Natural killer cell (primary cell): ENCODE measurements at regions not wholly inside any gene's neighbourhood (a gene's known extent, or its start where the extent isn't known, plus 50 kb on each side); places are given as distances from the start of the nearest gene placed in this dataset.

Experiments used
- ATAC-seq, 3 donors: fragments of 150-1000 bp in 2 of 3; fragments of 200-7000 bp in 1 of 3; cut with Tn5 transposase; 1 replicate in 1 of 3; 2 replicates in 2 of 3; pipeline ENCODE4 v1.10.0; 2021; ENCODE audit warnings: mild to moderate bottlenecking in 2 of 3, moderate library complexity in 2 of 3
- DNase-seq, 2 donors: peaks; one replicate each; pipeline versions ENCODE4 v3.0.0 to v3.0.0-alpha.2; 2013 to 2021; ENCODE audit warnings: mixed read lengths in 1 of 2
- H3K27ac ChIP-seq: one replicate; pipeline ENCODE4 v1.5.1; 2013; ENCODE audit warnings: mild to moderate bottlenecking, low read length
- H3K27me3 ChIP-seq: one replicate; pipeline ENCODE4 v1.6.1; 2013; ENCODE audit warnings: low read length; ENCODE audit not compliant: control insufficient read depth, insufficient read depth
- H3K36me3 ChIP-seq: one replicate; pipeline ENCODE4 v1.6.1; 2013; ENCODE audit warnings: low read length; ENCODE audit not compliant: control insufficient read depth, insufficient read depth
- H3K4me1 ChIP-seq: one replicate; pipeline ENCODE4 v1.6.1; 2013; ENCODE audit warnings: low read length; ENCODE audit not compliant: control insufficient read depth, insufficient read depth
- H3K4me3 ChIP-seq: one replicate; pipeline ENCODE4 v1.5.1; 2013; ENCODE audit warnings: low read length
- H3K9me3 ChIP-seq: one replicate; pipeline ENCODE4 v1.6.1; 2013; ENCODE audit warnings: low read length; ENCODE audit not compliant: control insufficient read depth, insufficient read depth
- H3K27ac Mint-ChIP-seq, 2 donors: one replicate each; pipeline ENCODE4 v1.8.0; 2022; ENCODE audit warnings: mild to moderate bottlenecking in 2 of 2, mixed read lengths in 2 of 2, moderate library complexity in 1 of 2
- H3K27me3 Mint-ChIP-seq, 2 donors: one replicate each; pipeline ENCODE4 v1.8.0; 2022; ENCODE audit warnings: low read depth in 2 of 2, mixed read lengths in 2 of 2
- H3K36me3 Mint-ChIP-seq: one replicate; pipeline ENCODE4 v1.8.0; 2022; ENCODE audit warnings: mixed read lengths
- H3K4me1 Mint-ChIP-seq, 2 donors: one replicate each; pipeline ENCODE4 v1.8.0; 2022; ENCODE audit warnings: mixed read lengths in 2 of 2
- H3K4me3 Mint-ChIP-seq: one replicate; pipeline ENCODE4 v1.8.0; 2022; ENCODE audit warnings: mild to moderate bottlenecking, moderate library complexity, mixed read lengths
- H3K9me3 Mint-ChIP-seq, 2 donors: one replicate each; pipeline ENCODE4 v1.8.0; 2022; ENCODE audit warnings: mixed read lengths in 2 of 2
- CTCF ChIP-seq: fragments of 200-600 bp; IDR thresholded peaks from one replicate; pipeline ENCODE4 v1.8.0; 2022; ENCODE audit warnings: antibody characterized with exemption
- WGBS: methylation state at CpG from one replicate; pipeline ENCODE4 v1.1.7; 2013; ENCODE audit warnings: missing lambda C conversion rate; ENCODE audit not compliant: insufficient coverage; 5-methylcytosine and 5-hydroxymethylcytosine counted together
- intact Hi-C: fragments of 100-400 bp; cut with micrococcal nuclease; formaldehyde crosslinking; loops from one replicate; pipeline ENCODE4 v1.14.2; 2022

- no peaks in the 10 kb centered on the region for H3K4me1 ChIP-seq
- H3K9me3 Mint-ChIP-seq, result no peaks in the 10 kb centered on the region
- intact Hi-C loops, result no loop called here
- DNase-seq (no peak), ATAC-seq (no peak)
- H3K36me3 Mint-ChIP-seq, result no peaks in the 10 kb centered on the region
- no peak overlapping the region for H3K4me3 Mint-ChIP-seq
- no peak overlapping the region for H3K27ac ChIP-seq
- 80% methylated on average over 2 of the region's 4 CpGs for WGBS
- no peaks in the 10 kb centered on the region for H3K4me1 Mint-ChIP-seq
- TF ChIP-seq CTCF, result no peak
- H3K27me3 ChIP-seq, result no peaks in the 10 kb centered on the region
- no peak overlapping the region for H3K4me3 ChIP-seq
- no peaks in the 10 kb centered on the region for H3K36me3 ChIP-seq
- no peak overlapping the region for H3K27ac Mint-ChIP-seq
- H3K9me3 ChIP-seq, result no peaks in the 10 kb centered on the region
- H3K27me3 Mint-ChIP-seq, result peaks cover 0 to 3% of the 10 kb centered on the region in 2 donors
These were observed 193.5 kb upstream of the ZBTB20 start for GRCh38 chr3:115340586-115340985.

GRCh38 chr3:115341208-115341607, 194.1 kb upstream of the ZBTB20 start:
- H3K36me3 Mint-ChIP-seq, result no peaks in the 10 kb centered on the region
- no CpG with 5 or more reads among the region's 1 CpG for WGBS

GRCh38 chr3:115347737-115348136, 200.6 kb upstream of the ZBTB20 start:
- Histone ChIP-seq H3K27me3 (no peaks in the 10 kb centered on the region), H3K27ac (no peak overlapping the region), H3K4me3 (no peak overlapping the region), H3K4me1 (no peaks in the 10 kb centered on the region), H3K36me3 (no peaks in the 10 kb centered on the region), H3K9me3 (no peaks in the 10 kb centered on the region)
- 47% methylated on average over 1 of the region's 2 CpGs for WGBS
- H3K27me3 Mint-ChIP-seq, result peaks cover 0 to 3% of the 10 kb centered on the region in 2 donors
- H3K36me3 Mint-ChIP-seq, result no peaks in the 10 kb centered on the region
- no peak for ATAC-seq
- no peaks in the 10 kb centered on the region for H3K4me1 Mint-ChIP-seq
- H3K27ac Mint-ChIP-seq, result no peak overlapping the region
- H3K4me3 Mint-ChIP-seq, result no peak overlapping the region
- no peak for DNase-seq
- intact Hi-C loops, result no loop called here
- H3K9me3 Mint-ChIP-seq, result peaks cover 0 to 3% of the 10 kb centered on the region in 2 donors
- no peak for TF ChIP-seq CTCF

More at GRCh38 chr3:115341208-115341607, 194.1 kb upstream of the ZBTB20 start:
- Histone ChIP-seq H3K9me3 (no peaks in the 10 kb centered on the region), H3K4me3 (no peak overlapping the region), H3K4me1 (no peaks in the 10 kb centered on the region), H3K36me3 (no peaks in the 10 kb centered on the region), H3K27me3 (no peaks in the 10 kb centered on the region), H3K27ac (no peak overlapping the region)
- Mint-ChIP-seq H3K4me1 (no peaks in the 10 kb centered on the region), H3K4me3 (no peak overlapping the region), H3K27ac (no peak overlapping the region), H3K9me3 (no peaks in the 10 kb centered on the region), H3K27me3 (peaks cover 0 to 3% of the 10 kb centered on the region in 2 donors)
- intact Hi-C loops, result no loop called here
- no peak for TF ChIP-seq CTCF
- ATAC-seq, result no peak
- DNase-seq, result no peak

GRCh38 chr3:115348412-115348811, 201.3 kb upstream of the ZBTB20 start:
- no peak overlapping the region for H3K27ac Mint-ChIP-seq
- no peaks in the 10 kb centered on the region for H3K9me3 ChIP-seq
- no peak overlapping the region for H3K4me3 ChIP-seq
- no peak for TF ChIP-seq CTCF
- H3K4me3 Mint-ChIP-seq, result no peak overlapping the region
- no peaks in the 10 kb centered on the region for H3K36me3 ChIP-seq
- no peaks in the 10 kb centered on the region for H3K27me3 ChIP-seq
- no peaks in the 10 kb centered on the region for H3K4me1 Mint-ChIP-seq
- H3K36me3 Mint-ChIP-seq, result no peaks in the 10 kb centered on the region
- WGBS, result 86% methylated on average over 3 of the region's 3 CpGs
- peaks cover 0 to 3% of the 10 kb centered on the region in 2 donors for H3K27me3 Mint-ChIP-seq
- no peak for ATAC-seq
- H3K9me3 Mint-ChIP-seq, result peaks cover 3 to 4% of the 10 kb centered on the region in 2 donors
- no peaks in the 10 kb centered on the region for H3K4me1 ChIP-seq
- intact Hi-C loops, result no loop called here
- DNase-seq, result no peak
- H3K27ac ChIP-seq, result no peak overlapping the region
